ENCODE measurements at regions not wholly inside any gene's neighbourhood (a gene's known extent, or its start where the extent isn't known, plus 50 kb on each side); places are given as distances from the start of the nearest gene placed in this dataset.

GRCh38 chr10:123298583-123298982 is 144.4 kb downstream of the BUB3 start:
- TF ChIP-seq CTCF (IDR thresholded peaks at IDR 0.05) (no peak), EZH2 (IDR thresholded peaks at IDR 0.05) (no peak)

Measured in neural progenitor cell (in vitro differentiated cells).